NCI-H1694 (cell line): ENCODE measurements at regions not wholly inside any gene's neighbourhood (a gene's known extent, or its start where the extent isn't known, plus 50 kb on each side); places are given as distances from the start of the nearest gene placed in this dataset.

Experiments
- DNase-seq: peaks from one replicate; lab custom pipeline; 2025; lab: John Stamatoyannopoulos, UW

GRCh38 chr5:18048449-18048848, 414.2 kb downstream of the TAF11L14 start:
- DNase-seq: no peak

DNA sequence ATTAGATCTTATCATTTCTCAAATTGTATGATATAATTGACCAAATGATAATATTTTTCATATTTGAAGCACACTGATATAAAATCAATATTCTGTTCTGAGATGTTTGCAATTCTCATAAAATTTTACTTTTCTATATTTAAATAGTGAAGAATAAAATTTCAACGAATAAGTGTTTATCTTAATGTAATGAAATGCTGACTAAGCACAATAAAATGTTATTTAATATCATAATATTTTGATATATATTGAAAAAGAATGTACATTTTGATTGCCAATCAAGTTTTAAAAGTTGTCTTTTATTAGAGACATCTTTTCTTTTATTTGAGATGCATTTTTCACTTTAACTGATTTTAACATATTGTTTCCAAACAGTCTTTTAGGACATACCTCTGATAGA, 416.1 kb downstream of the TAF11L14 start:
- DNase-seq: no peak

DNA sequence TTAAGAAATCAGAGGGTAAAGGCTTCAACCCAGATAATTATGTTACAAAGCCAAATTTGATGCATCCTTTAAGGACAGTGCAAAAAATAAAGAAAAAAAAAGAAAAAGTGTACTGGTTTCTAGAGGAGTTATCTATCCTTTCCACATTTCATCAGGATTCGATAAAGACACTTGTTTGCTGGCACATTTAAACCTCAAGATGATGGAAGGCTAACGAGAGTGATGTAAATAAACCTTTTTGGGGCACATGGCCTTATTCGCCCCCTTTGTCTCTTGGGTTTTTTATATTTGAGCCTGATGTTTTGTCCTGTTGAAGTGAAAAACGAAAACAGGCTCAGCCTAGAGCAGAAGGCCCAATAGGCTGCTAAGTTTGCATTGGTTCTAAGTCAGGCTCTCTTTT, 416.5 kb downstream of the TAF11L14 start:
- DNase-seq: no peak

GRCh38 chr5:18051953-18052352, 417.7 kb downstream of the TAF11L14 start:
- no peak for DNase-seq

GRCh38 chr5:18052569-18052968, 418.3 kb downstream of the TAF11L14 start:
- no peak for DNase-seq

DNA sequence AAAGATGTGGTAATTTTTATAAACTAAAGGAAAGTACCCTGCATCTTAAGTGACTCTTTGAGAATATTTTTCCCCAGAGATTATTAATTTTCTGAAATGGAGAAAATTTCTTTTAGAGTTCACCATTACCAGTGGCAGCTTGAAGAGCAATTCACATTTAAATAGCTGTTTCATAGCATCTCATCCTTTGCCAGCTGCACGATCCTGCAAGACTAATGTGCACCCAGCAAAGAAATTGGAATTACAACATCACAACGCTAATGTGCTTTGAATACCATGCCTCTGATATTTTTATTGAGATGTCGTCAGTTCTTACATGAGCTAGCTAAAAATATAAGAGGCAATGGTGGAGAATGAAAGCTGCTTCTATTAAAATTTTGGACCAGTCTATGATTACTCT, 423.5 kb downstream of the TAF11L14 start:
- no peak for DNase-seq

DNA sequence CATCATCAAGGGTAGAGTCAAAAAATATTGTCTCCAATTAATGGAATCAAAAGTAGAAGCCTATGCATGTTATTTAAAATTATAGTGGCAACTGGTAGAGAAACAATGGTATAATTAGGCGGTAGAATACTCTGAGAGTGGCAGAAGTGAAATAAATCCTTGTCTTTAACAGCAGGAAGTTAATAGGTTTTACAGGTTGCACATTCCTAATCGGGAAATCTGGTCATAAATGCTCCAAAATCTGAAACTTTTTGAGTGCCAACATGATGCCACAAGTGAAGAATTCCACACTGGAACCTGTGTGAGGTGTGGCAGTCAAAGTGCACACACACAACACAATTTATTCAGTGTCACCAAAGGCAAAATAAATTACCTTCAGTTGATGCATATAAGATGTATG, 433.4 kb downstream of the TAF11L14 start:
- DNase-seq: no peak

GRCh38 chr5:18068826-18069225, 434.6 kb downstream of the TAF11L14 start:
- no peak for DNase-seq

DNA sequence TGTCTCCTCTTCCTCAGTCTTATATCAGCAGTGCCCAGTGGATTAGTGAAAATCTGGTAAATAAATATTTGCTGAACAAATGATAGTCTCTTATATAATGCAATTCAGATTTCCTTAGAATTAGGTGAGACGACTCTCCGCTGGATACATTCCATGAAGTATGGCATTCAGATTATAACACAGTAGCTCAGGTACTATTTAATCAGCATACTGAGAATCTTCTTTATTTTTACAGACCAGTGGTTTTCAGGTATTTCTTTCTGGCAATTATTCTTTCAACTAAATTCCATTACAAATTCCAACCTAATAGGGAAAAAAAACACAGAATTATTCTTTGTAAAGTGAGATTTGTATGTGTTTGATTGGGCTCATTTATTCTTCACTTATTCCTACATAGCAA, 435.5 kb downstream of the TAF11L14 start:
- DNase-seq: no peak

- DNase-seq: no peak
These were observed 438.3 kb downstream of the TAF11L14 start for GRCh38 chr5:18072600-18072999.

DNA sequence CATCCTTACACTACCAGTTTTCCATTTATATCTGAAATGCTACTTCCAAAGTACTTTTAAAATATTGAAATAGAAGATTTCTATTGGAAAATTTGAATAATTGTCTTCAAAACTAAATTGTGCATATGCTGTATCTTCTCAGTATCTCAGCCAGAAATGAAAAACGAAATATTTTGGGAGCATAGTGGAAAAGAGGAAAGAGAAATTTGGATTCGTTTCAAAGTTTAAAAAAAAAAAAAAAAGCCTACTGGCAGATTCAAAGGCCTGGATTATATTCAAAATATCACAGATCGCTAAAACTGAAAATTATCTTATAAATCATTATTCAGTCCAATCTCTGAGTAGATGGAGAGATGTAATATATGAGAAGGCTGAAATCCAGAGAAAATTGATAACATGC, 440.7 kb downstream of the TAF11L14 start:
- DNase-seq: no peak

DNA sequence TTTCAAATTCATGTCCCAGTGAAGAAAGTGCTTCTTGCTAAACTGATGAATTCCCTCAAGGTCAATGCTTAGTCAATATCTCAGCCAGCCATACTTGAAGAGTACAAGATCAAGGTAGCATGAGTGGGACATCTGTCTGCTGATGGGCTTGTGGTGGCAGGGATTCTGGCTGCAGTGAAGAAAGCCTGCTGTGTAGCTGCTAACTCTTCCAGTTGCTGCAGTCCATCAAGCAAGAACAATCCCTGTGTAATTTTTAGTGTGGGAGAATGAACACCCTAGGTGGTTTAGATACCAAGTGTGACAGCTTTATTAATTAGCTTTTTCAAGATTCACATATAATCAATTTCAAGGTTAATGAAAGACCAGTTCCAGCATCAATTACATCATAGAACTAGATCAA, 443.9 kb downstream of the TAF11L14 start:
- DNase-seq: no peak

DNA sequence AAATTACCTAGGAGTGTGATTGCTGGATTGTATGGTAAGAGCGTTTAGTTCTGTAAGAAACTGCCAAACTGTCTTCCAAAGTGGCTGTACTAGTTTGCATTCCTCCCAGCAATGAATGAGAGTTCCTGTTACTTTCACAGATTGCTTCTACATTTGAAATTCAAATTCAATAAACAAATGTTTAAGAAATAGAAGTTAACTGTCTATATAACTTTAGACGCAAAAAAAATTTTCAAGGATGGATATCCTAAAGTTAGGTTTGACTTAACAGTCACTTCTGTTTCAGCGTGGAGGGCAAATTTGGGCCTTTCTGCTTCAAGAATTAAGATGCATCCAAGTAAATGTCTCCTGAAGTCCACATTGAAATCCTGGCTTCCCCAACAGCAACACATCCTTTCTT, 445.6 kb downstream of the TAF11L14 start:
- no peak for DNase-seq

GRCh38 chr5:18088020-18088579, 453.8 kb downstream of the TAF11L14 start:
- no peak for DNase-seq

DNA sequence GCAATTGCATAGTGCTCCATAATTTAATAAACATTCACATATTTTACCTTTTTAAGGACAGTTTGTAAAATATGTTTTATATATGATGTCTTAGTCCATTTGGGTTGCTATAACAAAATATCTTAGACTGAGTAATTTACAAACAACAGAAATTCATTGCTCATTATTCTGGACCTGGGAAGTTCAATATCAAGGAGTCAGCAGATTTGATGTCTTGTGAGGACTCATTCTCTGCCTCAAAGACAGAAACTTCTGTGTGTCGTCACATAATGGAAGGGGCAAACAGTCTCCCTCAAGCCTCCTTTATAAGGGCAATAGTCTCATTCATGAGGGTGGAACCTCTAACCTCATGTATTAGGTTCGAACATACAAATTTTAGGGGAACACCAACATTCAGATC, 455.9 kb downstream of the TAF11L14 start:
- no peak for DNase-seq

GRCh38 chr5:18091142-18091541, 456.9 kb downstream of the TAF11L14 start:
- DNase-seq: no peak

DNA sequence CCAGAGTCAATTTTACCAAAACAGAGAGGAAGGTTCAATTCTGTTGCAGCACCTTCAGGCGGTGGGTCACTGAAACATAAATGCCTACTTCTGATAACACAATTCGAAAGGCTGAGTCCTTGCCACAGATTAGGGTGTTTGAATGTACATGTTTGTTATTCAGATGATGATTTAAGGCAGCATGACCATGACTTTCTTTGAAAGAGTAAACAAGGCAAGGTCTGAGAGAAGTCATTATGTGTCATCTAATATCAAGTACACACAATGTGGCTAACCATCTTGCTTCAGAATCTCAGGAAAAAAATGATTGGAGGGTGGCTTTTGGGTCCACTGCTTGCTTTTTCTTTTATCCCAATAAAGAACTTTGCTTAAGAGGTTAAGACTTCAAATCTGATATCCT, 457.5 kb downstream of the TAF11L14 start:
- no peak for DNase-seq

GRCh38 chr5:18095061-18095460, 460.8 kb downstream of the TAF11L14 start:
- no peak for DNase-seq

GRCh38 chr5:18097817-18098216, 463.6 kb downstream of the TAF11L14 start:
- no peak for DNase-seq

- DNase-seq: no peak
These were observed 464.4 kb downstream of the TAF11L14 start for GRCh38 chr5:18098691-18099090.

DNA sequence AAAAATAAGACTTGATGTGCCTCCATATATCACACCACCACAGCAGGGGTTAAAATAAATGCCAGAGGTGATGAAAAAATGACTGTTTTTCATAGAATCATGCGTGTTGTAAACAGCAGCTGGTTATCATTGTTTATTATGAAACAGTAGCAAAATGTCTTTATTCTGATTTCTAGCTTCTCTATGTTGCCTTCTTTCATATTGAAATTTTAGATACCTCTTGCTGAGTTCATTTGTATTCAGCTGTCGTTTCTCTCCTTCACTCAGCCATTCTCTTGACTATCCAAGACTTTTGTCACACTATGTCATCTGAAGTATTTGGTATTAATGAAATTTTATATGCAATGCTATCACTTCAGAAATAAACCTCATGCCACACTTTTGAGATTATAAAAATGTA, 465.0 kb downstream of the TAF11L14 start:
- no peak for DNase-seq

GRCh38 chr5:18101532-18101931, 467.3 kb downstream of the TAF11L14 start:
- no peak for DNase-seq

DNA sequence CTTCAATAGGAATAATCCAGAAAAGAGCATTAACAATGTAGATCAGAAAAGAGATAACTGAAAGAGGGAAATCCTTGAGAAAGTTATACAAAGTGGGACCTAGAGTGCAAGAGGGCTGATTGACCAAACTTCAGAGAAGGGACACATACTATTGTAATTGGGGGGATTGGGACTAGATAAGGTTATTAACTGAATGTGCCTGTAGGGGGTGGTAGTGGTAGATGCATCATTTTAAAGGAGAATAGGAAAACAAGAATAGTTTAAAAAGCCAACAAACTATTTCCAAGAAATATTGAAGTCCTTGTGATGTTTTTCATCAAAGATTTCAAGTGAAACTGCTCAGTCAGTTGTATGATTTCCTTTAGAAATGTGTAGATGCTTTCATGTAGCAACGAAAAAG, 468.5 kb downstream of the TAF11L14 start:
- DNase-seq: no peak

- no peak for DNase-seq
These were observed 471.2 kb downstream of the TAF11L14 start for GRCh38 chr5:18105449-18105848.

- no peak for DNase-seq
These were observed 477.7 kb downstream of the TAF11L14 start for GRCh38 chr5:18111906-18112465.
